CD4-positive, CD25-positive, alpha-beta regulatory T cell (primary cell): ENCODE measurements at regions not wholly inside any gene's neighbourhood (a gene's known extent, or its start where the extent isn't known, plus 50 kb on each side); places are given as distances from the start of the nearest gene placed in this dataset.

Experiments used
- ATAC-seq, 2 donors: fragments of 150-1000 bp; cut with Tn5 transposase; one replicate each; pipeline ENCODE4 v1.10.0; 2021; ENCODE audit warnings: low read depth in 2 of 2, moderate number of reproducible peaks in 2 of 2, moderate library complexity in 1 of 2
- DNase-seq, 3 donors: peaks; one replicate each; pipeline versions ENCODE4 v3.0.0 to v3.0.0-alpha.2; 2012 to 2022; ENCODE audit warnings: mixed read lengths in 1 of 3
- H3K27ac ChIP-seq: one replicate; pipeline ENCODE4 v1.7.0; 2013; ENCODE audit warnings: mild to moderate bottlenecking, low read length; ENCODE audit not compliant: insufficient read depth, poor library complexity, severe bottlenecking
- H3K27me3 ChIP-seq: one replicate; pipeline ENCODE4 v1.7.0; 2013; ENCODE audit warnings: low read length; ENCODE audit not compliant: control insufficient read depth, insufficient read depth
- H3K36me3 ChIP-seq: one replicate; pipeline ENCODE4 v1.7.0; 2013; ENCODE audit warnings: mild to moderate bottlenecking, low read length, moderate library complexity; ENCODE audit not compliant: control insufficient read depth, insufficient read depth
- H3K4me1 ChIP-seq: 2 replicates; pipeline ENCODE4 v1.7.0; 2013; ENCODE audit warnings: mild to moderate bottlenecking, low read length; ENCODE audit not compliant: insufficient read depth, control insufficient read depth, poor library complexity, severe bottlenecking
- H3K4me3 ChIP-seq: one replicate; pipeline ENCODE4 v1.7.0; 2013; ENCODE audit warnings: low read depth, mild to moderate bottlenecking, low read length, moderate library complexity
- H3K9me3 ChIP-seq, 2 experiments: 1 replicate in 1 of 2; 2 replicates in 1 of 2; pipeline ENCODE4 v1.7.0; 2013; ENCODE audit warnings: low read length in 2 of 2, mild to moderate bottlenecking in 1 of 2, moderate library complexity in 1 of 2; ENCODE audit not compliant: control insufficient read depth in 2 of 2
- H3K27ac Mint-ChIP-seq, 3 donors: one replicate each; pipeline ENCODE4 v1.8.0; 2020 to 2022; ENCODE audit warnings: mild to moderate bottlenecking in 3 of 3, mixed read lengths in 3 of 3, moderate library complexity in 2 of 3
- H3K27me3 Mint-ChIP-seq: one replicate; pipeline ENCODE4 v1.8.0; 2022; ENCODE audit warnings: mild to moderate bottlenecking, mixed read lengths
- H3K36me3 Mint-ChIP-seq: one replicate; pipeline ENCODE4 v1.8.0; 2020; ENCODE audit warnings: mixed read lengths
- H3K4me1 Mint-ChIP-seq, 4 donors: one replicate each; pipeline ENCODE4 v1.8.0; 2020 to 2022; ENCODE audit warnings: mixed read lengths in 4 of 4, mild to moderate bottlenecking in 1 of 4
- H3K4me3 Mint-ChIP-seq, 4 donors: one replicate each; pipeline ENCODE4 v1.8.0; 2020 to 2022; ENCODE audit warnings: mild to moderate bottlenecking in 4 of 4, mixed read lengths in 4 of 4, moderate library complexity in 3 of 4
- H3K9me3 Mint-ChIP-seq, 7 donors: one replicate each; pipeline ENCODE4 v1.8.0; 2020 to 2022; ENCODE audit warnings: mixed read lengths in 7 of 7, mild to moderate bottlenecking in 3 of 7, moderate library complexity in 2 of 7

GRCh38 chr20:52888096-52888495 lies 84.1 kb upstream of the TSHZ2 start:
- DNase-seq (no peak), ATAC-seq (no peak)
- H3K4me1 Mint-ChIP-seq, result no peaks in the 10 kb centered on the region
- Histone ChIP-seq H3K4me1 (no peaks in the 10 kb centered on the region), H3K36me3 (no peaks in the 10 kb centered on the region), H3K27ac (no peak overlapping the region), H3K4me3 (no peak overlapping the region), H3K9me3 (no peaks in the 10 kb centered on the region), H3K27me3 (peaks cover 4% of the 10 kb centered on the region)
- H3K4me3 Mint-ChIP-seq, result no peak overlapping the region
- no peaks in the 10 kb centered on the region for H3K36me3 Mint-ChIP-seq
- peaks cover 0 to 5% (median 0%) of the 10 kb centered on the region in 7 donors for H3K9me3 Mint-ChIP-seq
- no peak overlapping the region for H3K27ac Mint-ChIP-seq
- peaks cover 11% of the 10 kb centered on the region for H3K27me3 Mint-ChIP-seq

DNA sequence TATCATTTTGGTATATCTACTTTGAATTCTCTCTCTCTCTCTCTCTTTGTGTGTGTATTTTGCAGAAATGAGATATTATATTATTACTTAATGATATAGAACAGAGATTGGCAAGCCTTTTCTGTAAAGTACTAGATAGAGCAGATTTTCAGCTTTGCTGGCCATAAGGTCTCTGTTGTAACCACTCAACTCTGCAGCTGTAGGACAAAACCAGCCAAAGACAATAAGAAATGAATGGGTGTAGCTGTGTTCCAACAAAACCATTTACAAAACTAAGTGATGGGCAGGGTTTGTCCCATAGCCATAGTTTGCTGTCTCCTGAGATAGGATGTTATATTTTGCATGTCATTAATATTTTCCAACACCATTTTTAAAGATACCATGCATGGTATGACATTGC lies 91.2 kb upstream of the TSHZ2 start:
- Histone ChIP-seq H3K36me3 (no peaks in the 10 kb centered on the region), H3K4me3 (no peak overlapping the region), H3K27me3 (peaks cover 9% of the 10 kb centered on the region), H3K9me3 (no peaks in the 10 kb centered on the region), H3K4me1 (no peaks in the 10 kb centered on the region), H3K27ac (no peak overlapping the region)
- no peak for DNase-seq
- H3K9me3 Mint-ChIP-seq, result peaks cover 0 to 5% (median 0%) of the 10 kb centered on the region in 7 donors
- H3K4me3 Mint-ChIP-seq, result no peak overlapping the region
- H3K27me3 Mint-ChIP-seq, result peaks cover 21% of the 10 kb centered on the region
- no peak overlapping the region for H3K27ac Mint-ChIP-seq
- ATAC-seq, result no peak
- H3K36me3 Mint-ChIP-seq, result no peaks in the 10 kb centered on the region
- H3K4me1 Mint-ChIP-seq, result no peaks in the 10 kb centered on the region

DNA sequence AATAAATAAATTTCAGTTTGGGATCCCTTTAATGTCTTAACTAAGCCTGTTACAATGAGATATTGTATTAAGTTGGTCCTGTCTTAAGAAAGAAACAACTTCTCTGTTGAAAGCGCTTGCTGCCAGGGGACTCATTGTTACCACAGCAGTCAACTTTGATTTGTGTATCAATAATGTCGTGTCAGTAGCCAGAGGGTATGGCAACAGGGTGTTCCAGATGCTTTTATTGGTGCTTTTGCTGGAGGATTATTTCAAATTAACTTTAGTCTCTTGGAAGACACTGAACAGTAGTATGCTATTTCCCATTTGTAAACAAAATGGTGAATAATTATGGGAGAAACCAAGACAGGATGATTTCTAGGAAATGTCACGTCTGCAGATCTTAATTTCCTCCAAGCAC lies 91.9 kb upstream of the TSHZ2 start:
- Histone ChIP-seq H3K4me1 (no peaks in the 10 kb centered on the region), H3K9me3 (no peaks in the 10 kb centered on the region), H3K27me3 (peaks cover 5% of the 10 kb centered on the region), H3K4me3 (no peak overlapping the region), H3K36me3 (no peaks in the 10 kb centered on the region), H3K27ac (no peak overlapping the region)
- ATAC-seq (no peak), DNase-seq (no peak)
- Mint-ChIP-seq H3K4me3 (no peak overlapping the region), H3K9me3 (peaks cover 0 to 5% (median 0%) of the 10 kb centered on the region in 7 donors), H3K27ac (no peak overlapping the region), H3K27me3 (peaks cover 21% of the 10 kb centered on the region), H3K36me3 (no peaks in the 10 kb centered on the region), H3K4me1 (no peaks in the 10 kb centered on the region)

DNA sequence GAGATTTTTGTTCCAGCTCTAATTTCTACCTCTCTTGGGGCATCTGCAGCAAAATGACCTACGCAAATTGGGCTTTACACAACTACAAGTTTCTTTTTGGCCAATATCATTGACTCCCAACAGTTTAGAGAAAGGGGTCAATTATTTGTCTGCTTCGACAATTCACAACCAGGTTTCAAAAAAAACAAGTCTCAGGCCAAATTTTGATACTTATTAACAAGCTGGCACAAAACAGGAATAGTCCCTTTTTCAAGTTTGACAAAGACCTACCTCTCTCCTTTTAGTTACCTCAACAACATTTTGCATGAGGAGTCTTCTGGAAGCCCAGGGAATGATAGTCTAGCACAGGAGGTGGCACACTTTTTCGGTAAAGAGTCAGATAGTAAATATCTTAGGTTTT lies 97.9 kb upstream of the TSHZ2 start:
- Mint-ChIP-seq H3K36me3 (no peaks in the 10 kb centered on the region), H3K4me3 (no peak overlapping the region), H3K27ac (no peak overlapping the region), H3K27me3 (peaks cover 9% of the 10 kb centered on the region), H3K9me3 (peaks cover 0 to 1% (median 0%) of the 10 kb centered on the region in 7 donors), H3K4me1 (no peaks in the 10 kb centered on the region)
- Histone ChIP-seq H3K27me3 (no peaks in the 10 kb centered on the region), H3K27ac (no peak overlapping the region), H3K9me3 (no peaks in the 10 kb centered on the region), H3K4me1 (no peaks in the 10 kb centered on the region), H3K4me3 (no peak overlapping the region), H3K36me3 (no peaks in the 10 kb centered on the region)
- DNase-seq (no peak), ATAC-seq (no peak)

GRCh38 chr20:52869698-52870501 lies 102.3 kb upstream of the TSHZ2 start:
- Histone ChIP-seq H3K4me1 (no peaks in the 10 kb centered on the region), H3K27me3 (no peaks in the 10 kb centered on the region), H3K9me3 (no peaks in the 10 kb centered on the region), H3K4me3 (no peak overlapping the region), H3K36me3 (no peaks in the 10 kb centered on the region), H3K27ac (no peak overlapping the region)
- DNase-seq, result no peak
- Mint-ChIP-seq H3K27me3 (peaks cover 1% of the 10 kb centered on the region), H3K4me1 (peaks cover 0 to 2% (median 0%) of the 10 kb centered on the region in 4 donors), H3K9me3 (peaks cover 0 to 1% (median 0%) of the 10 kb centered on the region in 7 donors), H3K4me3 (no peak overlapping the region), H3K36me3 (no peaks in the 10 kb centered on the region), H3K27ac (no peak overlapping the region)
- no peak for ATAC-seq

DNA sequence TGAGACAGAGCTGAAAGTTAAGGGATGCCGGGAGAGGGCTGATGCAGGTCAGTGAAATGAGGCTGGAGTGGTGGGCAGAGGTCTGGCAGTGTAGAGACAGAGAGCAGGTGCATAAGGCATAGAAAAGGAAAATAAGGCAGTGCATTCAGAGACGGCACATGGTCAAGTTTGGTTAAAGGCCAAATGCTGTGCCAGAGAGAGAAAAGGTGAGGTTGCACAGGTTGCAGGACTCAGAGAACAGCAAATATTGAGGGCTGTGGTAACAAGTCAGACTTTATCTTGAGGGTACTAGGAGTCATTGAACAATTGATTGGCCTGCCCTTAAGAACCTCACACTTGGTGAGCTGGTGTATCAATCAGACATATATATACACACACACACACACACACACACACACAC lies 102.9 kb upstream of the TSHZ2 start:
- Histone ChIP-seq H3K36me3 (no peaks in the 10 kb centered on the region), H3K9me3 (no peaks in the 10 kb centered on the region), H3K4me1 (no peaks in the 10 kb centered on the region), H3K27ac (no peak overlapping the region), H3K4me3 (no peak overlapping the region), H3K27me3 (no peaks in the 10 kb centered on the region)
- peaks cover 5% of the 10 kb centered on the region for H3K27me3 Mint-ChIP-seq
- DNase-seq (no peak), ATAC-seq (no peak)
- H3K4me3 Mint-ChIP-seq, result no peak overlapping the region
- H3K4me1 Mint-ChIP-seq, result peaks cover 0 to 2% (median 0%) of the 10 kb centered on the region in 4 donors
- H3K36me3 Mint-ChIP-seq, result no peaks in the 10 kb centered on the region
- H3K27ac Mint-ChIP-seq, result no peak overlapping the region
- peaks cover 0 to 1% (median 0%) of the 10 kb centered on the region in 7 donors for H3K9me3 Mint-ChIP-seq

DNA sequence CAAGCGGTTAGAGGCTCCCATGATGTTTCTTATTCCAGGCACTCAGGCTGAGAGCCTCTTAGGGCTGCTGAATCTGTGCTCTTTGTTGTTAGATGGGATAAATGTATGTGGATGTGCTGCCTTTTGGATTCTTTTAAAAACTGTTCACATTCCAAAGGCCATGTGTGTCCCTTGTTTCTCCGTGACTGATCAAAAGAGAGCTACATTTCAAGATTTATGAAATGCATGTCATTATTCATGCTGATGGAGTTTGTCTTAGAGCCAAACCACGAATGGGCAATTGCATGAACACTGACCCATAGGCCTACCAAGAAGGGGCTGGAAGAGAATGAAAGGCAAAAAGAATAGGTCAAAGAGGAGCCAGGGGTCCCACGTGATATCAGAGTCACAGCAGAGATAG lies 104.9 kb upstream of the TSHZ2 start:
- no peaks in the 10 kb centered on the region for H3K4me1 ChIP-seq
- Mint-ChIP-seq H3K4me3 (no peak overlapping the region), H3K36me3 (no peaks in the 10 kb centered on the region), H3K9me3 (peaks cover 0 to 3% (median 0%) of the 10 kb centered on the region in 7 donors), H3K27me3 (peaks cover 5% of the 10 kb centered on the region), H3K27ac (no peak overlapping the region), H3K4me1 (peaks cover 0 to 2% (median 0%) of the 10 kb centered on the region in 4 donors)
- DNase-seq, result no peak
- H3K9me3 ChIP-seq, result no peaks in the 10 kb centered on the region
- no peak for ATAC-seq
- H3K36me3 ChIP-seq, result no peaks in the 10 kb centered on the region
- no peak overlapping the region for H3K4me3 ChIP-seq
- no peaks in the 10 kb centered on the region for H3K27me3 ChIP-seq
- no peak overlapping the region for H3K27ac ChIP-seq
